OCI-LY7 (cell line): ENCODE measurements at regions not wholly inside any gene's neighbourhood (a gene's known extent, or its start where the extent isn't known, plus 50 kb on each side); places are given as distances from the start of the nearest gene placed in this dataset.

ENCODE experiments used
- EZH2phosphoT487 ChIP-seq: fragments of 200-600 bp; sonication (generic); IDR thresholded peaks from 2 replicates; pipeline ENCODE4 v1.6.1; 2018; ENCODE audit warnings: low read depth, borderline replicate concordance, mild to moderate bottlenecking, mixed run types, antibody characterized with exemption, low read length, moderate library complexity, mixed read lengths
- TF ChIP-seq, protein P1 (sequence below): fragments of 200-600 bp; sonication (generic); conservative IDR thresholded peaks from 2 replicates; pipeline ENCODE4 v1.5.1; 2014; ENCODE audit warnings: mild to moderate bottlenecking, antibody characterized with exemption, low read length, moderate library complexity, mixed read lengths

- TF ChIP-seq, protein P1, sequence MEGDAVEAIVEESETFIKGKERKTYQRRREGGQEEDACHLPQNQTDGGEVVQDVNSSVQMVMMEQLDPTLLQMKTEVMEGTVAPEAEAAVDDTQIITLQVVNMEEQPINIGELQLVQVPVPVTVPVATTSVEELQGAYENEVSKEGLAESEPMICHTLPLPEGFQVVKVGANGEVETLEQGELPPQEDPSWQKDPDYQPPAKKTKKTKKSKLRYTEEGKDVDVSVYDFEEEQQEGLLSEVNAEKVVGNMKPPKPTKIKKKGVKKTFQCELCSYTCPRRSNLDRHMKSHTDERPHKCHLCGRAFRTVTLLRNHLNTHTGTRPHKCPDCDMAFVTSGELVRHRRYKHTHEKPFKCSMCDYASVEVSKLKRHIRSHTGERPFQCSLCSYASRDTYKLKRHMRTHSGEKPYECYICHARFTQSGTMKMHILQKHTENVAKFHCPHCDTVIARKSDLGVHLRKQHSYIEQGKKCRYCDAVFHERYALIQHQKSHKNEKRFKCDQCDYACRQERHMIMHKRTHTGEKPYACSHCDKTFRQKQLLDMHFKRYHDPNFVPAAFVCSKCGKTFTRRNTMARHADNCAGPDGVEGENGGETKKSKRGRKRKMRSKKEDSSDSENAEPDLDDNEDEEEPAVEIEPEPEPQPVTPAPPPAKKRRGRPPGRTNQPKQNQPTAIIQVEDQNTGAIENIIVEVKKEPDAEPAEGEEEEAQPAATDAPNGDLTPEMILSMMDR: no peak
- TF ChIP-seq EZH2phosphoT487: no peak
These were observed 108.8 kb downstream of the HMHB1 start for GRCh38 chr5:143920772-143921171.
